ENCODE measurements at regions not wholly inside any gene's neighbourhood (a gene's known extent, or its start where the extent isn't known, plus 50 kb on each side); places are given as distances from the start of the nearest gene placed in this dataset.

DNA sequence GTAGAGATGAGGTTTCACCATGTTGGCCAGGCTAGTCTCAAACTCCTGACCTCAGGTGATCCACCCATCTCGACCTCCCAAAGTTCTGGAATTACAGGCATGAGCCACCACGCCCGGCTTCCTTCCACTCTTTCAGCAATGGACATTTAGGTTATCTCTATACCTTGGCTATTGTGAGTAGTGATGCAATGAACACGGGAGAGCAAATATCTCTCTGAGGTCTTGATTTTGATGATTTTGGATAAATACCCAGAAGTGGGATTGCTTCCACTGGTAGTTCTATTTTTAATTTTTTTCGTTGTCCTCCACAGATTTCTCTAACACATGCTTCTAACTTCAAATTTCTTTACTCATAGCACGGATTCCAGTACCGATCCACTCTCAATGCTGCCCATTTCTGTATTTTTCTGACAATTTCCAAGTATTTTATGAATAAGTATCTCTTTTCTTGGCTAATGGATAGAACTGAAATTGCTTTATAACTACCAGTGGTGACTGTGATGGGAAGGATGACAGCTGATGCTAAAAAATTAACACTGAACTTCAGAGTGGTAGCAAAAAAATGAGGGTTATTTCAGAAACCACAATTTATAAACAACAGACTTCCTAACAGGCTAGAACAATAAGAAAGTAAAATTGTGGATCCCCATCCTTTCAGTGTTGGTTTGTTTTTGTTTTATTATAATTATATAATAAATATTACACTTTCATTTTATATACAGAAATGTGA, 327.5 kb upstream of the RUNX1 start:
- CTCF ChIA-PET: no interaction called here

More for the DNA sequence above, 327.5 kb upstream of the RUNX1 start:
- Histone ChIP-seq H3K36me3 (ENCODE audit: control insufficient read depth in 2 of 2, insufficient read depth in 1 of 2, low read length in 2 of 2) (no peaks in the 10 kb centered on the region), H3K4me1 (ENCODE audit: control insufficient read depth, insufficient read depth, low read length) (no peaks in the 10 kb centered on the region), H3K4me3 (ENCODE audit: low read depth, low read length) (no peak overlapping the region), H3K9me3 (ENCODE audit: control insufficient read depth, insufficient read depth, low read depth, low read length) (no peaks in the 10 kb centered on the region), H3K27ac (ENCODE audit: extremely low read depth, low read depth, low read length) (no peak overlapping the region)
- TF ChIP-seq YY1 (tag by site-specific recombination; IDR thresholded peaks at IDR 0.05) (no peak), ZNF10 (tag by site-specific recombination; IDR thresholded peaks at IDR 0.05) (no peak), ZNF843 (tag by site-specific recombination; IDR thresholded peaks at IDR 0.05) (no peak), ZNF292 (tag by site-specific recombination; IDR thresholded peaks at IDR 0.05; ENCODE audit: borderline replicate concordance, low read depth) (no peak), KLF8 (tag by site-specific recombination; IDR thresholded peaks at IDR 0.05) (no peak), RBAK (tag by site-specific recombination; IDR thresholded peaks at IDR 0.05) (no peak), ZSCAN23 (tag by site-specific recombination; IDR thresholded peaks at IDR 0.05) (no peak), ZFHX2 (tag by site-specific recombination; conservative IDR thresholded peaks at IDR 0.05) (no peak), ZNF514 (tag by site-specific recombination; IDR thresholded peaks at IDR 0.05) (no peak), ZIC2 (tag by site-specific recombination; IDR thresholded peaks at IDR 0.05) (no peak), ZNF140 (tag by site-specific recombination; IDR thresholded peaks at IDR 0.05) (no peak), ZXDB (tag by site-specific recombination; IDR thresholded peaks at IDR 0.05) (no peak), OVOL3 (tag by site-specific recombination; IDR thresholded peaks at IDR 0.05) (no peak), PRDM4 (tag by site-specific recombination; IDR thresholded peaks at IDR 0.05) (no peak), FEZF1 (tag by site-specific recombination; IDR thresholded peaks at IDR 0.05) (no peak), ZEB2 (tag by site-specific recombination; IDR thresholded peaks at IDR 0.05) (no peak), ZNF600 (tag by site-specific recombination; IDR thresholded peaks at IDR 0.05) (no peak)
- TF ChIP-seq, protein P1, sequence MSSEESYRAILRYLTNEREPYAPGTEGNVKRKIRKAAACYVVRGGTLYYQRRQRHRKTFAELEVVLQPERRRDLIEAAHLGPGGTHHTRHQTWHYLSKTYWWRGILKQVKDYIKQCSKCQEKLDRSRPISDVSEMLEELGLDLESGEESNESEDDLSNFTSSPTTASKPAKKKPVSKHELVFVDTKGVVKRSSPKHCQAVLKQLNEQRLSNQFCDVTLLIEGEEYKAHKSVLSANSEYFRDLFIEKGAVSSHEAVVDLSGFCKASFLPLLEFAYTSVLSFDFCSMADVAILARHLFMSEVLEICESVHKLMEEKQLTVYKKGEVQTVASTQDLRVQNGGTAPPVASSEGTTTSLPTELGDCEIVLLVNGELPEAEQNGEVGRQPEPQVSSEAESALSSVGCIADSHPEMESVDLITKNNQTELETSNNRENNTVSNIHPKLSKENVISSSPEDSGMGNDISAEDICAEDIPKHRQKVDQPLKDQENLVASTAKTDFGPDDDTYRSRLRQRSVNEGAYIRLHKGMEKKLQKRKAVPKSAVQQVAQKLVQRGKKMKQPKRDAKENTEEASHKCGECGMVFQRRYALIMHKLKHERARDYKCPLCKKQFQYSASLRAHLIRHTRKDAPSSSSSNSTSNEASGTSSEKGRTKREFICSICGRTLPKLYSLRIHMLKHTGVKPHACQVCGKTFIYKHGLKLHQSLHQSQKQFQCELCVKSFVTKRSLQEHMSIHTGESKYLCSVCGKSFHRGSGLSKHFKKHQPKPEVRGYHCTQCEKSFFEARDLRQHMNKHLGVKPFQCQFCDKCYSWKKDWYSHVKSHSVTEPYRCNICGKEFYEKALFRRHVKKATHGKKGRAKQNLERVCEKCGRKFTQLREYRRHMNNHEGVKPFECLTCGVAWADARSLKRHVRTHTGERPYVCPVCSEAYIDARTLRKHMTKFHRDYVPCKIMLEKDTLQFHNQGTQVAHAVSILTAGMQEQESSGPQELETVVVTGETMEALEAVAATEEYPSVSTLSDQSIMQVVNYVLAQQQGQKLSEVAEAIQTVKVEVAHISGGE (tag by site-specific recombination; conservative IDR thresholded peaks at IDR 0.05; ENCODE audit: low read depth): no peak
- TF ChIP-seq, protein P2, sequence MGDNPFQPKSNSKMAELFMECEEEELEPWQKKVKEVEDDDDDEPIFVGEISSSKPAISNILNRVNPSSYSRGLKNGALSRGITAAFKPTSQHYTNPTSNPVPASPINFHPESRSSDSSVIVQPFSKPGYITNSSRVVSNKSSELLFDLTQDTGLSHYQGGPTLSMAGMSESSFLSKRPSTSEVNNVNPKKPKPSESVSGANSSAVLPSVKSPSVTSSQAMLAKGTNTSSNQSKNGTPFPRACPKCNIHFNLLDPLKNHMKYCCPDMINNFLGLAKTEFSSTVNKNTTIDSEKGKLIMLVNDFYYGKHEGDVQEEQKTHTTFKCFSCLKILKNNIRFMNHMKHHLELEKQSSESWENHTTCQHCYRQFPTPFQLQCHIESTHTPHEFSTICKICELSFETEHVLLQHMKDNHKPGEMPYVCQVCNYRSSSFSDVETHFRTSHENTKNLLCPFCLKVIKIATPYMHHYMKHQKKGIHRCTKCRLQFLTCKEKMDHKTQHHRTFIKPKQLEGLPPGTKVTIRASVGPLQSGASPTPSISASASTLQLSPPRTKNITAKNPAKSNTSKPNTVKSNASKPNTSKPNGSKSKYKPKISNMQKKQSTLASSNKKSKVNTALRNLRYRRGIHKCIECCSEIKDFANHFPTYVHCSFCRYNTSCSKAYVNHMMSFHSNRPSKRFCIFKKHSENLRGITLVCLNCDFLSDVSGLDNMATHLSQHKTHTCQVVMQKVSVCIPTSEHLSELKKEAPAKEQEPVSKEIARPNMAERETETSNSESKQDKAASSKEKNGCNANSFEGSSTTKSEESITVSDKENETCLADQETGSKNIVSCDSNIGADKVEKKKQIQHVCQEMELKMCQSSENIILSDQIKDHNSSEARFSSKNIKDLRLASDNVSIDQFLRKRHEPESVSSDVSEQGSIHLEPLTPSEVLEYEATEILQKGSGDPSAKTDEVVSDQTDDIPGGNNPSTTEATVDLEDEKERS (tag by site-specific recombination; IDR thresholded peaks at IDR 0.05): no peak
- TF ChIP-seq, protein P3, sequence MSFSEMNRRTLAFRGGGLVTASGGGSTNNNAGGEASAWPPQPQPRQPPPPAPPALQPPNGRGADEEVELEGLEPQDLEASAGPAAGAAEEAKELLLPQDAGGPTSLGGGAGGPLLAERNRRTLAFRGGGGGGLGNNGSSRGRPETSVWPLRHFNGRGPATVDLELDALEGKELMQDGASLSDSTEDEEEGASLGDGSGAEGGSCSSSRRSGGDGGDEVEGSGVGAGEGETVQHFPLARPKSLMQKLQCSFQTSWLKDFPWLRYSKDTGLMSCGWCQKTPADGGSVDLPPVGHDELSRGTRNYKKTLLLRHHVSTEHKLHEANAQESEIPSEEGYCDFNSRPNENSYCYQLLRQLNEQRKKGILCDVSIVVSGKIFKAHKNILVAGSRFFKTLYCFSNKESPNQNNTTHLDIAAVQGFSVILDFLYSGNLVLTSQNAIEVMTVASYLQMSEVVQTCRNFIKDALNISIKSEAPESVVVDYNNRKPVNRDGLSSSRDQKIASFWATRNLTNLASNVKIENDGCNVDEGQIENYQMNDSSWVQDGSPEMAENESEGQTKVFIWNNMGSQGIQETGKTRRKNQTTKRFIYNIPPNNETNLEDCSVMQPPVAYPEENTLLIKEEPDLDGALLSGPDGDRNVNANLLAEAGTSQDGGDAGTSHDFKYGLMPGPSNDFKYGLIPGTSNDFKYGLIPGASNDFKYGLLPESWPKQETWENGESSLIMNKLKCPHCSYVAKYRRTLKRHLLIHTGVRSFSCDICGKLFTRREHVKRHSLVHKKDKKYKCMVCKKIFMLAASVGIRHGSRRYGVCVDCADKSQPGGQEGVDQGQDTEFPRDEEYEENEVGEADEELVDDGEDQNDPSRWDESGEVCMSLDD (tag by site-specific recombination; IDR thresholded peaks at IDR 0.05): no peak
- POLR2A ChIA-PET: no interaction called here

All from HEK293 (cell line).